DND-41 (cell line): ENCODE measurements at regions not wholly inside any gene's neighbourhood (a gene's known extent, or its start where the extent isn't known, plus 50 kb on each side); places are given as distances from the start of the nearest gene placed in this dataset.

Experiments
- ATAC-seq: fragments of 200-7000 bp; cut with Tn5 transposase; 3 replicates; pipeline ENCODE4 v1.9.1; 2021; ENCODE audit warnings: low read depth; ENCODE audit not compliant: insufficient read depth
- DNase-seq: peaks from one replicate; pipeline ENCODE4 v3.0.0-alpha.2; 2020
- H2AFZ ChIP-seq: 2 replicates; pipeline ENCODE4 v1.6.0; 2012; ENCODE audit warnings: low read depth, low read length
- H3K27ac ChIP-seq: 2 replicates; pipeline ENCODE4 v1.5.1; 2012; ENCODE audit warnings: low read length, inconsistent platforms
- H3K27me3 ChIP-seq: fragments of 200-600 bp; sonication (generic); 2 replicates; pipeline ENCODE4 v1.6.0; 2012; ENCODE audit warnings: low read length, mild to moderate bottlenecking, inconsistent platforms; ENCODE audit not compliant: insufficient read depth, poor library complexity
- H3K36me3 ChIP-seq: 2 replicates; pipeline ENCODE4 v1.5.1; 2012; ENCODE audit warnings: low read length, inconsistent platforms; ENCODE audit not compliant: insufficient read depth
- H3K4me1 ChIP-seq: 2 replicates; pipeline ENCODE4 v1.5.1; 2012; ENCODE audit warnings: mild to moderate bottlenecking, low read length; ENCODE audit not compliant: insufficient read depth
- H3K4me2 ChIP-seq: 2 replicates; pipeline ENCODE4 v1.6.0; 2012; ENCODE audit warnings: mild to moderate bottlenecking, moderate library complexity, low read length, inconsistent platforms; ENCODE audit not compliant: insufficient read depth
- H3K4me3 ChIP-seq, 2 experiments: fragments of 200-600 bp in 1 of 2; shearing (Covaris generic) in 1 of 2; 2 replicates each; pipeline ENCODE4 v1.5.1; 2012 to 2016; ENCODE audit warnings: inconsistent platforms in 2 of 2, low read length in 2 of 2, mild to moderate bottlenecking in 2 of 2, low read depth in 1 of 2, moderate library complexity in 1 of 2
- H3K79me2 ChIP-seq: 2 replicates; pipeline ENCODE4 v1.6.0; 2012; ENCODE audit warnings: low read length, inconsistent platforms; ENCODE audit not compliant: insufficient read depth
- H3K9ac ChIP-seq: 2 replicates; pipeline ENCODE4 v1.6.0; 2012; ENCODE audit warnings: low read depth, mild to moderate bottlenecking, inconsistent platforms, low read length, moderate library complexity
- H3K9me3 ChIP-seq: 2 replicates; pipeline ENCODE4 v1.5.1; 2012; ENCODE audit warnings: low read length, moderate library complexity, mild to moderate bottlenecking, inconsistent platforms; ENCODE audit not compliant: insufficient read depth, severe bottlenecking
- H4K20me1 ChIP-seq: 2 replicates; pipeline ENCODE4 v1.6.0; 2012; ENCODE audit warnings: low read length; ENCODE audit not compliant: insufficient read depth
- EZH2 ChIP-seq: IDR thresholded peaks from 3 replicates; pipeline ENCODE4 v1.6.1; 2012; ENCODE audit warnings: borderline replicate concordance, low read depth, mild to moderate bottlenecking, moderate library complexity, low read length, inconsistent platforms; ENCODE audit not compliant: severe bottlenecking
- TF ChIP-seq, protein P1 (sequence below): IDR thresholded peaks from 2 replicates; pipeline ENCODE4 v1.5.1; 2012; ENCODE audit warnings: borderline replicate concordance, low read length, moderate library complexity, mild to moderate bottlenecking; ENCODE audit not compliant: poor library complexity, severe bottlenecking; ENCODE audit errors: extremely low read depth

DNA sequence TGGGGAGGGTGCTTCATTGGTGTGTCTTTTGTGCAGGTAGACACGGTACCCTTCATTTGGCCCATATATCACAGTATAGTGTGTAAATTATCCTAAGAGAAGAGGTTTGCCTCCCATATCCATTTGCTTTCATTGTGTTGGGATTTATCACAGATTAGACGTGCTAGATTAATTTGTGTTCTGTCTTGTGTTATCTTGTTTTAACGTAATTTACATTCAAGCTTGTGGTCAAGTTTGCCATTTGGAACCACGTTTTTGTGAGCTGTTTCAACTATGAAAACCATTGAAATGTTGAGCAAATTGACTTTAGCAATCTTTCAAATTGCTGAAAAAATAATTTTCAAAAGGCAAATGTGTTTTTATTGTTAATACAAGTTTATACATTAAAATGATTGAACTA is 1826.5 kb downstream of the SLITRK5 start:
- Histone ChIP-seq H3K4me3 (no peak overlapping the region), H3K4me2 (no peak overlapping the region), H3K4me1 (no peaks in the 10 kb centered on the region), H3K36me3 (no peaks in the 10 kb centered on the region), H3K9me3 (no peaks in the 10 kb centered on the region), H4K20me1 (no peaks in the 10 kb centered on the region), H3K79me2 (no peaks in the 10 kb centered on the region), H3K27me3 (no peaks in the 10 kb centered on the region), H3K27ac (no peak overlapping the region), H3K9ac (no peak overlapping the region), H2AFZ (no peak overlapping the region)
- ATAC-seq (no peak), DNase-seq (no peak)
- TF ChIP-seq, protein P1, sequence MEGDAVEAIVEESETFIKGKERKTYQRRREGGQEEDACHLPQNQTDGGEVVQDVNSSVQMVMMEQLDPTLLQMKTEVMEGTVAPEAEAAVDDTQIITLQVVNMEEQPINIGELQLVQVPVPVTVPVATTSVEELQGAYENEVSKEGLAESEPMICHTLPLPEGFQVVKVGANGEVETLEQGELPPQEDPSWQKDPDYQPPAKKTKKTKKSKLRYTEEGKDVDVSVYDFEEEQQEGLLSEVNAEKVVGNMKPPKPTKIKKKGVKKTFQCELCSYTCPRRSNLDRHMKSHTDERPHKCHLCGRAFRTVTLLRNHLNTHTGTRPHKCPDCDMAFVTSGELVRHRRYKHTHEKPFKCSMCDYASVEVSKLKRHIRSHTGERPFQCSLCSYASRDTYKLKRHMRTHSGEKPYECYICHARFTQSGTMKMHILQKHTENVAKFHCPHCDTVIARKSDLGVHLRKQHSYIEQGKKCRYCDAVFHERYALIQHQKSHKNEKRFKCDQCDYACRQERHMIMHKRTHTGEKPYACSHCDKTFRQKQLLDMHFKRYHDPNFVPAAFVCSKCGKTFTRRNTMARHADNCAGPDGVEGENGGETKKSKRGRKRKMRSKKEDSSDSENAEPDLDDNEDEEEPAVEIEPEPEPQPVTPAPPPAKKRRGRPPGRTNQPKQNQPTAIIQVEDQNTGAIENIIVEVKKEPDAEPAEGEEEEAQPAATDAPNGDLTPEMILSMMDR, result no peak
- TF ChIP-seq EZH2, result no peak

DNA sequence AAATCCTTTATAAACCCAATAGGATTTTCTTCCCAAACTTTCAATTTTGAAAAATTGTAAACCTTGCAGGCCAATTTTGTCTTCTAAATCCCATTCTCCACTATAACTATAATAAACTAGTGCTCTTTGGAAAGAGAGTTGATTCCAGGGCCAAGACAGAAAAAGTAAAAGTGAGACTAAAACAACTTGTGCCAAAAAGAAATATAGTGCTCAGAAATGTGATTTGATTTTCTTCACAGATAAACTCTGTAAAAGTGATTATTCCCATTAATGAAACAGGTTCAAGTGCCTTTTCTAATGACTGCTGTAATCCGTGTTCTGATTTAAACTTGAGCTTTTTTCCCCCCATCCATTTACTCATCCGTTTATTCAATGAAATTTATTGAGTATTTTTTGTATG is 1831.1 kb downstream of the SLITRK5 start:
- Histone ChIP-seq H3K79me2 (no peaks in the 10 kb centered on the region), H4K20me1 (no peaks in the 10 kb centered on the region), H3K4me3 (no peak overlapping the region), H3K27me3 (no peaks in the 10 kb centered on the region), H3K36me3 (no peaks in the 10 kb centered on the region), H3K27ac (no peak overlapping the region), H3K9ac (no peak overlapping the region), H3K9me3 (no peaks in the 10 kb centered on the region), H2AFZ (no peak overlapping the region), H3K4me2 (no peak overlapping the region), H3K4me1 (no peaks in the 10 kb centered on the region)
- TF ChIP-seq, protein P1, result no peak
- TF ChIP-seq EZH2, result no peak
- ATAC-seq (no peak), DNase-seq (no peak)

DNA sequence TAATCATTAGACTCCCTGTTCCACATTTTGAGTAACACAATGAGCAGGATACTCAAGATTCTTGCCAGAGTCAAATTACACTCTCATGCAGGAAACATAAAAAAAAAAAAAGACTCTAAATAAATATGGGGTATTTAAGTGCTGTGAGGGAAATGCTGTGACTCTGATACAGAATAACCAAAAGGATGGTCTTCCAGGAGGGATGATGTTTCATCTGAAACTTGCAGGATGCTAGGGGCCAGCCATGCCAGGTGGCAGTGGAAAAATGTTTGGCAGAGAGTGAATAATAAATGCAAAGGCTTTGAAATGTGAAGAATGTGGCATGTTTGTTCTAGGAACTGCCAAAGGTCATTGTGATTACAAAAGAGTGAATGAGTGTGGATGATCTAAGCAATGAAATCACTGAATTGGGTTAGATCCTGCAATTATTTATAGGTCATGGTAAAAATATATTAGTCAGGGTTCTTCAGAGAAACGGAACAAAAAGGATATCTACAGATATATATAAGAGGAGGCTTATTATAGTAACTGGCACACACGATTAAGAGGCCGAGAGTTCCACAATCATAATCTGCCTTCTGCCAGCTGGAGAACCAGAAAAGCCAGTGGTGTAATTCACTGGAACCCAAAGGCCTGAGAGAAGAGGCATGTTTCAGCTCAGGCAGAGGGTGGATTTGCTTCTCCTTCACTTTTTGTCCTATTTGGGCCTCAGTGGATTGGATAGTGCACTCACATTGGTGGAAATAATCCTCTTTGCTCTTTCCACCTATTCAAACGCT is 1832.8 kb upstream of the MIR17HG start:
- H3K4me2 ChIP-seq, result no peak overlapping the region
- H3K9ac ChIP-seq, result no peak overlapping the region
- no peaks in the 10 kb centered on the region for H3K36me3 ChIP-seq
- no peak overlapping the region for H2AFZ ChIP-seq
- H3K4me3 ChIP-seq, result no peak overlapping the region
- no peaks in the 10 kb centered on the region for H3K9me3 ChIP-seq
- no peaks in the 10 kb centered on the region for H3K27me3 ChIP-seq
- H4K20me1 ChIP-seq, result no peaks in the 10 kb centered on the region
- no peaks in the 10 kb centered on the region for H3K79me2 ChIP-seq
- ATAC-seq, result no peak
- no peak for DNase-seq
- TF ChIP-seq, protein P1, result no peak
- no peak for TF ChIP-seq EZH2
- no peaks in the 10 kb centered on the region for H3K4me1 ChIP-seq
- no peak overlapping the region for H3K27ac ChIP-seq

DNA sequence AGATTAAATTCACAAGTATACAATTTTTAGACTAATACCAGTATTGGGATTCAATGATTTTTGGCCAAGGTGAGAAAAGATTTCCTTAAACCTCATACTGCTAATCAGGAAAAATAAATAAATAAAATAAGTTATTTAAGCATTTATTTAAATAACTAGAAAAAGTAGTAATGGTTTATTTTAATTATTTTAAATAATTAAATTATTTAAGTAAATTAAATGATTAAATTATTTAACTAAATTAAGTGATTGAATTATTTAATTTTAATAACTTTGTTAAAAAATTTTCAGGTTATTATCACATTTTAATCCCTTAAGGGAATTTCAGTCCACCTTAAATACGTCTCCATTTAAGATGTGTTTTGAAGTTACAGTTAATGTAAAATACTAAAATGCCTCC is 1831.5 kb upstream of the MIR17HG start:
- Histone ChIP-seq H3K4me3 (no peak overlapping the region), H3K4me2 (no peak overlapping the region), H3K27ac (no peak overlapping the region), H2AFZ (no peak overlapping the region), H3K79me2 (no peaks in the 10 kb centered on the region), H3K9me3 (no peaks in the 10 kb centered on the region), H3K9ac (no peak overlapping the region), H4K20me1 (no peaks in the 10 kb centered on the region), H3K27me3 (no peaks in the 10 kb centered on the region), H3K4me1 (no peaks in the 10 kb centered on the region), H3K36me3 (no peaks in the 10 kb centered on the region)
- no peak for TF ChIP-seq EZH2
- TF ChIP-seq, protein P1, result no peak
- no peak for ATAC-seq
- DNase-seq, result no peak
